ENCODE measurements at regions not wholly inside any gene's neighbourhood (a gene's known extent, or its start where the extent isn't known, plus 50 kb on each side); places are given as distances from the start of the nearest gene placed in this dataset.

- no peak for TF ChIP-seq HDAC6 (IDR thresholded peaks at IDR 0.05; ENCODE audit: low read depth, low read length)
- no peak for TF ChIP-seq USF2 (IDR thresholded peaks at IDR 0.05; ENCODE audit: low read length)
- TF ChIP-seq POLR2AphosphoS5 (IDR thresholded peaks at IDR 0.05; ENCODE audit: low read depth, low read length) = no peak
- no peak for TF ChIP-seq POLR2A (IDR thresholded peaks at IDR 0.05; ENCODE audit: control extremely low read depth in 1 of 2, low read depth in 2 of 2, low read length in 2 of 2)
- no peak for TF ChIP-seq TAF1 (IDR thresholded peaks at IDR 0.05; ENCODE audit: low read depth, low read length)
- no peak for TF ChIP-seq CTCF (IDR thresholded peaks at IDR 0.05; ENCODE audit: control extremely low read depth in 1 of 3, insufficient read depth in 1 of 3, low read depth in 1 of 3, low read length in 3 of 3)
- no peak for TF ChIP-seq SP1 (IDR thresholded peaks at IDR 0.05; ENCODE audit: low read depth, low read length)
- TF ChIP-seq CEBPB (IDR thresholded peaks at IDR 0.05; ENCODE audit: low read depth, low read length) = no peak
- no peak for TF ChIP-seq EP300 (IDR thresholded peaks at IDR 0.05; ENCODE audit: borderline replicate concordance in 1 of 2, low read depth in 2 of 2, low read length in 2 of 2)
- TF ChIP-seq SP2 (IDR thresholded peaks at IDR 0.05; ENCODE audit: low read length) = no peak
- TF ChIP-seq TBP (IDR thresholded peaks at IDR 0.05; ENCODE audit: low read depth, low read length) = no peak
- no peak for TF ChIP-seq EGR1 (IDR thresholded peaks at IDR 0.05; ENCODE audit: borderline replicate concordance, low read depth, low read length)
- TF ChIP-seq RBBP5 (IDR thresholded peaks at IDR 0.05; ENCODE audit: borderline replicate concordance, low read depth, low read length) = no peak
Measured at GRCh38 chr1:99438656-99439230, 174.5 kb downstream of the PLPPR4 start.
